ENCODE measurements at regions not wholly inside any gene's neighbourhood (a gene's known extent, or its start where the extent isn't known, plus 50 kb on each side); places are given as distances from the start of the nearest gene placed in this dataset.

- no peaks in the 10 kb centered on the region for H3K4me1 ChIP-seq (ENCODE audit: insufficient read depth, low read length)
- no peak overlapping the region for H2AFZ ChIP-seq (ENCODE audit: low read length)
- no peaks in the 10 kb centered on the region for H3K27me3 ChIP-seq (ENCODE audit: insufficient read depth, low read length)
- H3K36me3 ChIP-seq (ENCODE audit: insufficient read depth, low read length), result no peaks in the 10 kb centered on the region
- H3K4me3 ChIP-seq (ENCODE audit: insufficient read depth, low read length), result no peak overlapping the region
- no peak overlapping the region for H3K27ac ChIP-seq (ENCODE audit: low read depth, low read length)
- H4K20me1 ChIP-seq (ENCODE audit: insufficient read depth, low read length), result no peaks in the 10 kb centered on the region
- no peaks in the 10 kb centered on the region for H3K79me2 ChIP-seq (ENCODE audit: insufficient read depth, low read length)
- no peak overlapping the region for H3K4me2 ChIP-seq (ENCODE audit: insufficient read depth, low read length)
- no peaks in the 10 kb centered on the region for H3K9me3 ChIP-seq (ENCODE audit: low read depth, low read length)
- no peak for DNase-seq (ENCODE audit: insufficient read length, low spot score, missing footprints)
- no peak for TF ChIP-seq CTCF (IDR thresholded peaks at IDR 0.05; ENCODE audit: extremely low read depth, low read depth, low read length)
Observed at GRCh38 chr14:34093883-34094282, 143.0 kb upstream of the EGLN3 start.

- Histone ChIP-seq H3K4me1 (ENCODE audit: insufficient read depth, low read length) (no peaks in the 10 kb centered on the region), H3K9me3 (ENCODE audit: low read depth, low read length) (no peaks in the 10 kb centered on the region), H3K4me2 (ENCODE audit: insufficient read depth, low read length) (no peak overlapping the region), H3K79me2 (ENCODE audit: insufficient read depth, low read length) (no peaks in the 10 kb centered on the region), H2AFZ (ENCODE audit: low read length) (no peak overlapping the region), H3K27me3 (ENCODE audit: insufficient read depth, low read length) (no peaks in the 10 kb centered on the region), H3K4me3 (ENCODE audit: insufficient read depth, low read length) (no peak overlapping the region), H3K36me3 (ENCODE audit: insufficient read depth, low read length) (no peaks in the 10 kb centered on the region), H4K20me1 (ENCODE audit: insufficient read depth, low read length) (no peaks in the 10 kb centered on the region), H3K27ac (ENCODE audit: low read depth, low read length) (no peak overlapping the region)
- DNase-seq (ENCODE audit: insufficient read length, low spot score, missing footprints), result no peak
- TF ChIP-seq CTCF (IDR thresholded peaks at IDR 0.05; ENCODE audit: extremely low read depth, low read depth, low read length), result no peak
Observed at GRCh38 chr14:34090451-34090850, 139.6 kb upstream of the EGLN3 start.

GRCh38 chr14:34088914-34089313 is 138.0 kb upstream of the EGLN3 start:
- no peak overlapping the region for H2AFZ ChIP-seq (ENCODE audit: low read length)
- H3K4me3 ChIP-seq (ENCODE audit: insufficient read depth, low read length), result no peak overlapping the region
- H4K20me1 ChIP-seq (ENCODE audit: insufficient read depth, low read length), result no peaks in the 10 kb centered on the region
- H3K4me1 ChIP-seq (ENCODE audit: insufficient read depth, low read length), result no peaks in the 10 kb centered on the region
- no peaks in the 10 kb centered on the region for H3K36me3 ChIP-seq (ENCODE audit: insufficient read depth, low read length)
- H3K27ac ChIP-seq (ENCODE audit: low read depth, low read length), result no peak overlapping the region
- no peak for TF ChIP-seq CTCF (IDR thresholded peaks at IDR 0.05; ENCODE audit: extremely low read depth, low read depth, low read length)
- H3K4me2 ChIP-seq (ENCODE audit: insufficient read depth, low read length), result no peak overlapping the region
- H3K9me3 ChIP-seq (ENCODE audit: low read depth, low read length), result no peaks in the 10 kb centered on the region
- no peaks in the 10 kb centered on the region for H3K79me2 ChIP-seq (ENCODE audit: insufficient read depth, low read length)
- no peaks in the 10 kb centered on the region for H3K27me3 ChIP-seq (ENCODE audit: insufficient read depth, low read length)
- no peak for DNase-seq (ENCODE audit: insufficient read length, low spot score, missing footprints)

GRCh38 chr14:34087571-34087970 is 136.7 kb upstream of the EGLN3 start:
- Histone ChIP-seq H3K4me3 (ENCODE audit: insufficient read depth, low read length) (no peak overlapping the region), H3K27ac (ENCODE audit: low read depth, low read length) (no peak overlapping the region), H3K79me2 (ENCODE audit: insufficient read depth, low read length) (no peaks in the 10 kb centered on the region), H2AFZ (ENCODE audit: low read length) (no peak overlapping the region), H3K27me3 (ENCODE audit: insufficient read depth, low read length) (no peaks in the 10 kb centered on the region), H3K4me1 (ENCODE audit: insufficient read depth, low read length) (no peaks in the 10 kb centered on the region), H3K4me2 (ENCODE audit: insufficient read depth, low read length) (no peak overlapping the region), H3K36me3 (ENCODE audit: insufficient read depth, low read length) (no peaks in the 10 kb centered on the region), H3K9me3 (ENCODE audit: low read depth, low read length) (no peaks in the 10 kb centered on the region), H4K20me1 (ENCODE audit: insufficient read depth, low read length) (no peaks in the 10 kb centered on the region)
- DNase-seq (ENCODE audit: insufficient read length, low spot score, missing footprints), result no peak
- TF ChIP-seq CTCF (IDR thresholded peaks at IDR 0.05; ENCODE audit: extremely low read depth, low read depth, low read length), result no peak

All from osteoblast (primary cell).